H1 (cell line): ENCODE measurements at regions not wholly inside any gene's neighbourhood (a gene's known extent, or its start where the extent isn't known, plus 50 kb on each side); places are given as distances from the start of the nearest gene placed in this dataset.

Experiments
- CTCF ChIA-PET: fragments of 300-600 bp; sonication (Branson Sonifier 250); formaldehyde crosslinking; loops from one replicate; lab custom pipeline; 2021; ENCODE audit not compliant: partially characterized antibody; lab: Charles Lee
- POLR2A ChIA-PET: fragments of 300-600 bp; sonication (Branson Sonifier 250); formaldehyde crosslinking; loops from one replicate; lab custom pipeline; 2021; ENCODE audit warnings: inconsistent platforms; ENCODE audit not compliant: partially characterized antibody; lab: Charles Lee
- DNase-seq, 2 experiments: peaks; one replicate each; pipeline versions ENCODE4 v3.0.0 to v3.0.0-alpha.2; 2010 to 2022; ENCODE audit warnings: low spot score in 2 of 2, low read depth in 1 of 2, mixed read lengths in 1 of 2
- FAIRE-seq: peaks from 2 replicates; lab custom pipeline; 2011; peaks lifted over from hg19 to GRCh38; lab: Jason Lieb, UNC
- H2AFZ ChIP-seq: 2 replicates; pipeline ENCODE4 v1.8.1; 2012; ENCODE audit warnings: low read length, inconsistent platforms
- H2AK5ac ChIP-seq: 2 replicates; pipeline ENCODE4 v1.6.1; 2013; ENCODE audit warnings: low read depth, low read length
- H2BK120ac ChIP-seq: replicated peaks from 2 replicates; pipeline ENCODE3; 2013; ENCODE audit warnings: low read depth, low read length, inconsistent platforms
- H2BK12ac ChIP-seq: 2 replicates; pipeline ENCODE4 v1.6.1; 2013; ENCODE audit warnings: low read depth, low read length
- H2BK15ac ChIP-seq: 2 replicates; pipeline ENCODE4 v1.6.1; 2013; ENCODE audit warnings: low read length
- H2BK20ac ChIP-seq: 2 replicates; pipeline ENCODE4 v1.6.1; 2013; ENCODE audit warnings: low read length
- H2BK5ac ChIP-seq: 2 replicates; pipeline ENCODE4 v1.6.1; 2013; ENCODE audit warnings: low read depth, low read length
- H3K14ac ChIP-seq: 2 replicates; pipeline ENCODE4 v1.6.1; 2013; ENCODE audit warnings: inconsistent platforms; ENCODE audit not compliant: insufficient read length
- H3K18ac ChIP-seq: 2 replicates; pipeline ENCODE4 v1.6.1; 2013; ENCODE audit warnings: low read length; ENCODE audit errors: extremely low read depth
- H3K23ac ChIP-seq: 2 replicates; pipeline ENCODE4 v1.6.1; 2013; ENCODE audit warnings: inconsistent platforms; ENCODE audit not compliant: insufficient read length
- H3K23me2 ChIP-seq: 2 replicates; pipeline ENCODE4 v1.6.1; 2013; ENCODE audit warnings: low read depth, low read length
- H3K27ac ChIP-seq: 2 replicates; pipeline ENCODE4 v1.6.1; 2011; ENCODE audit warnings: low read depth, low read length, inconsistent platforms
- H3K27me3 ChIP-seq, 4 experiments: replicated peaks in 1 of 4; 1 replicate in 1 of 4; 2 replicates in 3 of 4; pipeline versions ENCODE4 v1.6.1 to v1.8.1; 2011 to 2013; ENCODE audit warnings: low read length in 3 of 4, mild to moderate bottlenecking in 3 of 4, inconsistent platforms in 2 of 4, mixed read lengths in 2 of 4, moderate library complexity in 1 of 4; ENCODE audit not compliant: control insufficient read depth in 3 of 4, insufficient read depth in 3 of 4; ENCODE audit errors: extremely low read depth in 1 of 4
- H3K36me3 ChIP-seq, 4 experiments: 2 replicates each; pipeline versions ENCODE4 v1.6.1 to v1.8.1; 2011 to 2013; ENCODE audit warnings: mild to moderate bottlenecking in 4 of 4, low read length in 3 of 4, moderate library complexity in 2 of 4, control low read depth in 1 of 4, inconsistent platforms in 1 of 4; ENCODE audit not compliant: insufficient read depth in 4 of 4, control insufficient read depth in 2 of 4
- H3K4ac ChIP-seq: replicated peaks from 2 replicates; pipeline ENCODE3; 2013; ENCODE audit warnings: low read length, low read depth, mixed read lengths, inconsistent platforms; ENCODE audit not compliant: insufficient read length
- H3K4me1 ChIP-seq, 4 experiments: replicated peaks in 1 of 4; 1 replicate in 1 of 4; 2 replicates in 3 of 4; pipeline versions ENCODE4 v1.6.1 to v1.8.1; 2011 to 2013; ENCODE audit warnings: low read length in 3 of 4, inconsistent platforms in 2 of 4, mixed read lengths in 1 of 4; ENCODE audit not compliant: insufficient read depth in 4 of 4, control insufficient read depth in 3 of 4
- H3K4me2 ChIP-seq, 2 experiments: 2 replicates each; pipeline versions ENCODE4 v1.6.1 to v1.8.1; 2011 to 2013; ENCODE audit warnings: low read depth in 2 of 2, low read length in 2 of 2, control low read depth in 1 of 2, inconsistent platforms in 1 of 2, mild to moderate bottlenecking in 1 of 2; ENCODE audit not compliant: insufficient read depth in 1 of 2
- H3K4me3 ChIP-seq, 4 experiments: fragments of 200-600, 300-600 bp in 1 of 4; sonication (generic), shearing (Covaris generic), sonication (Bioruptor Twin) in 1 of 4; 2 replicates each; pipeline versions ENCODE4 v1.5.1 to v1.8.1; 2011 to 2016; ENCODE audit warnings: low read length in 4 of 4, low read depth in 3 of 4, control low read depth in 2 of 4, inconsistent platforms in 2 of 4, mild to moderate bottlenecking in 2 of 4, mixed read lengths in 1 of 4, moderate library complexity in 1 of 4; ENCODE audit not compliant: insufficient read depth in 2 of 4; ENCODE audit errors: extremely low read depth in 1 of 4
- H3K56ac ChIP-seq: replicated peaks from 2 replicates; pipeline ENCODE3; 2013; ENCODE audit warnings: low read depth, mild to moderate bottlenecking, mixed read lengths, low read length, inconsistent platforms; ENCODE audit not compliant: insufficient read length
- H3K79me1 ChIP-seq: 2 replicates; pipeline ENCODE4 v1.6.1; 2013; ENCODE audit warnings: low read depth, low read length, control low read depth
- H3K79me2 ChIP-seq, 2 experiments: 2 replicates each; pipeline versions ENCODE4 v1.6.1 to v1.8.1; 2012 to 2013; ENCODE audit warnings: low read length in 2 of 2, mild to moderate bottlenecking in 2 of 2, inconsistent platforms in 1 of 2; ENCODE audit not compliant: insufficient read depth in 2 of 2, control insufficient read depth in 1 of 2
- H3K9ac ChIP-seq, 4 experiments: replicated peaks in 1 of 4; 1 replicate in 1 of 4; 2 replicates in 3 of 4; pipeline versions ENCODE4 v1.6.1 to v1.8.1; 2011 to 2013; ENCODE audit warnings: low read depth in 3 of 4, low read length in 3 of 4, control low read depth in 2 of 4, mild to moderate bottlenecking in 2 of 4, moderate library complexity in 2 of 4, inconsistent platforms in 1 of 4; ENCODE audit errors: extremely low read depth in 1 of 4
- H3K9me3 ChIP-seq, 2 experiments: 2 replicates each; pipeline versions ENCODE4 v1.6.1 to v1.8.1; 2012 to 2013; ENCODE audit warnings: mild to moderate bottlenecking in 2 of 2, moderate library complexity in 2 of 2, control low read depth in 1 of 2, inconsistent platforms in 1 of 2, low read depth in 1 of 2, low read length in 1 of 2, mixed read lengths in 1 of 2; ENCODE audit not compliant: insufficient read depth in 2 of 2
- H4K20me1 ChIP-seq, 2 experiments: replicated peaks in 1 of 2; 2 replicates each; pipeline versions ENCODE3 to v1.8.1; 2011 to 2013; ENCODE audit warnings: inconsistent platforms in 2 of 2, low read length in 2 of 2, mild to moderate bottlenecking in 1 of 2; ENCODE audit not compliant: insufficient read depth in 2 of 2, control insufficient read depth in 1 of 2
- H4K5ac ChIP-seq: 2 replicates; pipeline ENCODE4 v1.6.1; 2013; ENCODE audit warnings: low read length, low read depth, mixed read lengths, inconsistent platforms; ENCODE audit not compliant: insufficient read length
- H4K8ac ChIP-seq: 2 replicates; pipeline ENCODE4 v1.8.0; 2013; ENCODE audit warnings: mild to moderate bottlenecking, moderate library complexity, low read length, inconsistent platforms; ENCODE audit not compliant: insufficient read depth; ENCODE audit errors: extremely low read depth
- H4K91ac ChIP-seq: replicated peaks from 2 replicates; pipeline ENCODE3; 2013; ENCODE audit warnings: low read length, mixed read lengths, inconsistent platforms; ENCODE audit not compliant: insufficient read length
- EP300 ChIP-seq, 2 experiments: IDR thresholded peaks; 1 replicate in 1 of 2; 2 replicates in 1 of 2; pipeline ENCODE4 v1.6.1; 2011 to 2012; ENCODE audit warnings: low read depth in 2 of 2, low read length in 2 of 2, mild to moderate bottlenecking in 2 of 2, borderline replicate concordance in 1 of 2, inconsistent platforms in 1 of 2, moderate library complexity in 1 of 2
- GABPA ChIP-seq: IDR thresholded peaks from 2 replicates; pipeline ENCODE4 v1.6.1; 2011; ENCODE audit warnings: mild to moderate bottlenecking, low read length, moderate library complexity, borderline replicate concordance; ENCODE audit not compliant: insufficient read depth
- JUND ChIP-seq: IDR thresholded peaks from 2 replicates; pipeline ENCODE4 v1.6.1; 2011; ENCODE audit warnings: mild to moderate bottlenecking, improper control_type of control experiment, low read length
- RAD21 ChIP-seq, 2 experiments: IDR thresholded peaks in 1 of 2; conservative IDR thresholded peaks in 1 of 2; 2 replicates each; pipeline ENCODE4 v1.6.1; 2011; ENCODE audit warnings: low read depth in 2 of 2, low read length in 2 of 2, improper control_type of control experiment in 1 of 2, inconsistent platforms in 1 of 2, mild to moderate bottlenecking in 1 of 2, moderate library complexity in 1 of 2
- SIN3A ChIP-seq, 2 experiments: IDR thresholded peaks in 1 of 2; conservative IDR thresholded peaks in 1 of 2; 2 replicates each; pipeline ENCODE4 v1.6.1; 2011 to 2012; ENCODE audit warnings: low read length in 2 of 2, improper control_type of control experiment in 1 of 2, low read depth in 1 of 2, mild to moderate bottlenecking in 1 of 2
- WGBS, 2 experiments: shearing (Covaris generic) in 1 of 2; methylation state at CpG; one replicate each; pipeline versions ENCODE4 v1.1.6 to v1.1.7; 2013 to 2015; ENCODE audit warnings: low lambda C conversion rate in 2 of 2, mixed read lengths in 2 of 2, inconsistent platforms in 1 of 2, low coverage in 1 of 2, missing lambda C conversion rate in 1 of 2; ENCODE audit not compliant: insufficient replicate concordance in 2 of 2, insufficient coverage in 1 of 2, insufficient read length in 1 of 2; ENCODE audit errors: extremely low coverage in 1 of 2, missing lambda C conversion rate in 1 of 2; 5-methylcytosine and 5-hydroxymethylcytosine counted together
- TF ChIP-seq, protein P1 (sequence below): IDR thresholded peaks from 2 replicates; pipeline ENCODE4 v1.6.1; 2012; ENCODE audit warnings: inconsistent platforms

DNA sequence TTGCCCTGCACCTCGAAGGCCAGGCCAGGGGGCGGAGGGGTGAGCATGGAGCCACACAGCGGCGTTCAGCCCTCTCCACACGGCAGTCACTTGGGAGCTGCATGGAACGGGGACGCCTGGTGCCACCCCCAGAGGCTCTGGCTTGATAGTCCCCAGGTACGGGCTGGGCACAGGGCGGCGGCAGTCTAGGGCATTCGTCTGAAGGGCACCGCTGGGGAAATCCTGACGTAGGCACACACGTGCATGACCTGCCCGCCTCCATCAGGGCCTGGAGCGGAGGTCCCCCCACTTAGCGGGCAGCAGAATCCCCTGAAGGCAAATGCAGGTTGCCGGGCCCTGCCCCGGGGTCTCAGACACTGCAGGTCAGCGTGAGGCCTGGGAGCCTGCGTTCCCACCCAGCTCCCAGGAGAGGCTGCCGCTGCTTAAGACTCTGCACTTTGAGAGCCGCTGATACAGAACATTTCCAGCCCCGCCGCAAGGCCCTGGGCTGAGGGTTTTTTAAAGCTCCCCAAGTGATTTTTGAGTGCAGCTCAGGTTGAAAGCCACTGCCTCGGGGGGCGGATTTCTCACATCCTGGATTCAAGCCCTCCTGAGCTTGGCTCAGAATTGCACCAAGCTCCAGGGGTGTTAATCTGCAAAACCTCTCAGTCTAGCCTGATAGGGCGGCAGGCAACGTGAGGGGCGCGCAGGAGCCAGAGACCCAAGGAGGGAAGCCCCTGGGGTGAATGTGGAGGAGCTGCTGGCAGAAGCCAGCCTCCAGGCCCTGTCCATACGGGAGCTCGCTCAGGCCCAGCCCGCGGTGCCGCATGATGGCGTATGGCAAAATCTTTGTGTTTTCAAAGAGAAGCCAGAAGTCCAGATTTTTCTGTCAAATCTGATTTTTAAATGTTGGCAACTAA lies 182.3 kb upstream of the GSE1 start:
- Histone ChIP-seq H3K79me2 (no peaks in the 10 kb centered on the region), H4K91ac (peak overlapping the region; percentile 55), H3K36me3 (no peaks in the 10 kb centered on the region), H2BK12ac (no peak overlapping the region; the same call in 1 of the 2 replicates), H3K14ac (no peak overlapping the region), H3K4me1 (peaks cover 2 to 12% (median 6%) of the 10 kb centered on the region in 4 experiments), H2AK5ac (no peak overlapping the region), H3K56ac (no peak overlapping the region), H3K4me2 (no peak overlapping the region), H3K27ac (no peak overlapping the region), H4K5ac (no peak overlapping the region), H3K4ac (no peak overlapping the region), H3K27me3 (no peaks in the 10 kb centered on the region; a peak in 1 of 7 replicates), H2BK15ac (0 out of 2 replicates have a peak overlapping the region, but pooled peaks have one; percentile 46), H3K4me3 (no peak overlapping the region), H4K20me1 (peaks cover 0 to 3% of the 10 kb centered on the region in 2 experiments), H2BK20ac (no peak overlapping the region), H3K79me1 (no peaks in the 10 kb centered on the region), H3K9me3 (no peaks in the 10 kb centered on the region), H3K18ac (no peak overlapping the region), H3K23ac (no peak overlapping the region), H4K8ac (no peak overlapping the region), H2BK5ac (no peak overlapping the region; the same call in none of the 2 replicates), H3K23me2 (peaks cover 14% of the 10 kb centered on the region; the same call in 1 of the 2 replicates), H2AFZ (no peak overlapping the region), H3K9ac (no peak overlapping the region), H2BK120ac (no peak overlapping the region)
- TF ChIP-seq SIN3A (conservative IDR thresholded peaks at IDR 0.05 in 1 of 2, IDR thresholded peaks at IDR 0.05 in 1 of 2; ENCODE audit: low read depth in 1 of 2, low read length in 2 of 2) = no peak
- no peak for TF ChIP-seq JUND
- no peak for TF ChIP-seq EP300 (IDR thresholded peaks at IDR 0.05; ENCODE audit: borderline replicate concordance in 1 of 2, low read depth in 2 of 2, low read length in 2 of 2)
- 0 out of 2 replicates have a peak, but pooled peaks have one; percentile 26 for TF ChIP-seq GABPA
- TF ChIP-seq RAD21 (IDR thresholded peaks at IDR 0.05 in 1 of 2, conservative IDR thresholded peaks at IDR 0.05 in 1 of 2; ENCODE audit: low read depth in 2 of 2, low read length in 2 of 2) = peak in 1 of 2 experiments; percentile 3; a peak in 1 of 4 replicates
- TF ChIP-seq, protein P1, sequence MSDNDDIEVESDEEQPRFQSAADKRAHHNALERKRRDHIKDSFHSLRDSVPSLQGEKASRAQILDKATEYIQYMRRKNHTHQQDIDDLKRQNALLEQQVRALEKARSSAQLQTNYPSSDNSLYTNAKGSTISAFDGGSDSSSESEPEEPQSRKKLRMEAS = no peak
- POLR2A ChIA-PET = interaction anchor here (0.7 kb wide), 1 partner anchor 10 kb away, joined by 3 read pairs; no protein-coding TSS in a partner anchor
- FAIRE-seq (no peak), DNase-seq (peak in 1 of 2 experiments; percentile 56)
- WGBS, 2 experiments = 83% methylated on average over 36 of the region's 37 CpGs; no CpG with 5 or more reads in 1 of the 2 experiments
- CTCF ChIA-PET = interaction anchor here (0.6 to 8.4 kb wide), 22 partner anchors 10 to 193 kb away, joined by 3 to 123 read pairs (median 4); no protein-coding TSS in a partner anchor
